ENCODE measurements at regions not wholly inside any gene's neighbourhood (a gene's known extent, or its start where the extent isn't known, plus 50 kb on each side); places are given as distances from the start of the nearest gene placed in this dataset.

- H3K27me3 Mint-ChIP-seq: peaks cover 30% of the 10 kb centered on the region
- ATAC-seq: no peak
- no peak for DNase-seq
- H3K9me3 Mint-ChIP-seq (ENCODE audit: low read depth): no peaks in the 10 kb centered on the region
- H3K27ac Mint-ChIP-seq: no peak overlapping the region
- no peak overlapping the region for H3K4me3 Mint-ChIP-seq
- no peaks in the 10 kb centered on the region for H3K4me1 Mint-ChIP-seq
- CTCF ChIA-PET: no interaction called here
- no peaks in the 10 kb centered on the region for H3K36me3 Mint-ChIP-seq
Measured at GRCh38 chr12:88993651-88994050, 358.6 kb downstream of the DUSP6 start.

- H3K9me3 Mint-ChIP-seq (ENCODE audit: low read depth): no peaks in the 10 kb centered on the region
- CTCF ChIA-PET: no interaction called here
- no peak overlapping the region for H3K27ac Mint-ChIP-seq
- no peak for DNase-seq
- peaks cover 36% of the 10 kb centered on the region for H3K27me3 Mint-ChIP-seq
- H3K36me3 Mint-ChIP-seq: no peaks in the 10 kb centered on the region
- no peaks in the 10 kb centered on the region for H3K4me1 Mint-ChIP-seq
- ATAC-seq: no peak
- no peak overlapping the region for H3K4me3 Mint-ChIP-seq
Measured at GRCh38 chr12:88986056-88986455, 366.2 kb downstream of the DUSP6 start.

- no peaks in the 10 kb centered on the region for H3K36me3 Mint-ChIP-seq
- DNase-seq (no peak), ATAC-seq (no peak)
- H3K4me3 Mint-ChIP-seq: no peak overlapping the region
- H3K27me3 Mint-ChIP-seq: peaks cover 32% of the 10 kb centered on the region
- no peaks in the 10 kb centered on the region for H3K9me3 Mint-ChIP-seq (ENCODE audit: low read depth)
- CTCF ChIA-PET: no interaction called here
- no peaks in the 10 kb centered on the region for H3K4me1 Mint-ChIP-seq
- no peak overlapping the region for H3K27ac Mint-ChIP-seq
Measured at GRCh38 chr12:88985631-88986030, 366.7 kb downstream of the DUSP6 start.

GRCh38 chr12:88985011-88985410, 367.3 kb downstream of the DUSP6 start:
- Mint-ChIP-seq H3K27me3 (peaks cover 36% of the 10 kb centered on the region), H3K9me3 (ENCODE audit: low read depth) (no peaks in the 10 kb centered on the region), H3K27ac (no peak overlapping the region), H3K4me1 (no peaks in the 10 kb centered on the region), H3K4me3 (no peak overlapping the region), H3K36me3 (no peaks in the 10 kb centered on the region)
- no peak for ATAC-seq
- CTCF ChIA-PET: no interaction called here
- DNase-seq: no peak

DNA sequence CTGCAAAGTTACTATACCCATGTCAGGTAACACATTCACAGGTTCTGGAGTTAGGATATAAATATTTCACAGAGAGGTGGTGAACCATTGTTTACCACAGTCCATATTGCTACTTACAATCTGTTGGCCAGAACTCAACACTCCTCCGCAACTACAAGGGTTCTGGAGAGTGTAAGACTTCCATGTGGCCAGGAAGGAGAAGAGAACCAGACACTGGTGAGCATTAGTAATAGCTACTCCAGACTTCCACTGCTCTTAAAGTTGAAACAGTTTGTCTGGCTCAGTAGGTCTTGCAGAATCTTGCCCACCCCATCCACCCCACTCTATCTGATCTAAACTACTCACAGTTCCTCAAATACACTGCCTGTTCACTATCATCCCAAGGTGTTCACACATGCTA, 369.6 kb downstream of the DUSP6 start:
- no peak overlapping the region for H3K4me3 Mint-ChIP-seq
- H3K27ac Mint-ChIP-seq: no peak overlapping the region
- ATAC-seq: no peak
- CTCF ChIA-PET: no interaction called here
- no peaks in the 10 kb centered on the region for H3K4me1 Mint-ChIP-seq
- H3K36me3 Mint-ChIP-seq: no peaks in the 10 kb centered on the region
- no peak for DNase-seq
- H3K9me3 Mint-ChIP-seq (ENCODE audit: low read depth): no peaks in the 10 kb centered on the region
- peaks cover 33% of the 10 kb centered on the region for H3K27me3 Mint-ChIP-seq

DNA sequence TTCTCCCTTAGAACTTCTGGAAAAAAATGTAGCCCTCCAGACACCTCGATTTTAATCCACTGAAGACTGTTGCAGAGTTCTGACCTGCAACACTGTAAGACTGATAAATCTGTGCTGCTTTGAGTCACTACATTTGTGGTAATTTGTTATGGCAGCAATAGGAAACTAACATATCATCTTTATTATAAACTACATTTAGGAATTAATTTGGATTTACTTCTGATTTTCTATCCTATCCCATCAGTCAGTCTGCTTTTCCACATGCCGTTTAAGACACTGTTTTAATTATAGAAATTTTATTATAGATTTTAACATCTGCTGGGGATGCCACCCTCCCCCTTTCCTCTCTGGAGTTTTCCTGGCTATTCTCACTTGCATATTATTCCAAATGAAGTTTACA, 375.2 kb downstream of the DUSP6 start:
- CTCF ChIA-PET: no interaction called here
- no peak overlapping the region for H3K4me3 Mint-ChIP-seq
- H3K27ac Mint-ChIP-seq: no peak overlapping the region
- no peaks in the 10 kb centered on the region for H3K36me3 Mint-ChIP-seq
- peaks cover 17% of the 10 kb centered on the region for H3K27me3 Mint-ChIP-seq
- no peaks in the 10 kb centered on the region for H3K4me1 Mint-ChIP-seq
- no peaks in the 10 kb centered on the region for H3K9me3 Mint-ChIP-seq (ENCODE audit: low read depth)
- DNase-seq (no peak), ATAC-seq (no peak)

GRCh38 chr12:88973998-88974397, 378.3 kb downstream of the DUSP6 start:
- DNase-seq (no peak), ATAC-seq (no peak)
- Mint-ChIP-seq H3K27ac (no peak overlapping the region), H3K4me1 (no peaks in the 10 kb centered on the region), H3K36me3 (no peaks in the 10 kb centered on the region), H3K4me3 (no peak overlapping the region), H3K9me3 (ENCODE audit: low read depth) (no peaks in the 10 kb centered on the region), H3K27me3 (peaks cover 13% of the 10 kb centered on the region)
- CTCF ChIA-PET: no interaction called here

GRCh38 chr12:88970740-88971139, 381.6 kb downstream of the DUSP6 start:
- ATAC-seq (no peak), DNase-seq (no peak)
- Mint-ChIP-seq H3K27me3 (peaks cover 22% of the 10 kb centered on the region), H3K4me3 (no peak overlapping the region), H3K4me1 (no peaks in the 10 kb centered on the region), H3K36me3 (no peaks in the 10 kb centered on the region), H3K9me3 (ENCODE audit: low read depth) (no peaks in the 10 kb centered on the region), H3K27ac (no peak overlapping the region)
- CTCF ChIA-PET: no interaction called here

DNA sequence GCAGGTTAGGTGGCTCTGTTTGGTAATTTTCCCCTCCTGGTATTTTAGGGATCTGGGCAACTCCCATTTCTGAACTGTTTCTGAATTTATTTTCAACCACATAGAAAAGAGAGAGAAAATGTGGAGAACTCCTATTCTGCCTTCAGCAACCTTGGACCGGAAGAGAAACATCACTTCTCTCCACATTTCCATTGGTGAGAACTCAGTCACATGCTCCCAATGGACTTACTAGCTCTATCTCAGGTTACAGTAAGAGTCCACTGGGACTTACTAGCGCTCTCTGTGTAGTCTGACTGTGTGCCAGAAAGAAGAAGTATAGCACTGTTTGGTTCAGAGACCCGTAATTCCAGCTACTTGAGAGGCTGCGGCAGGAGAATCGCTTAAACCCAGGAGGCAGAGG, 383.2 kb downstream of the DUSP6 start:
- no peak overlapping the region for H3K27ac Mint-ChIP-seq
- ATAC-seq (no peak), DNase-seq (no peak)
- CTCF ChIA-PET: interaction anchor here (0.9 kb wide), 1 partner anchor 21 kb away, joined by 3 read pairs; no protein-coding TSS in a partner anchor
- H3K4me1 Mint-ChIP-seq: no peaks in the 10 kb centered on the region
- no peak overlapping the region for H3K4me3 Mint-ChIP-seq
- no peaks in the 10 kb centered on the region for H3K9me3 Mint-ChIP-seq (ENCODE audit: low read depth)
- peaks cover 31% of the 10 kb centered on the region for H3K27me3 Mint-ChIP-seq
- H3K36me3 Mint-ChIP-seq: no peaks in the 10 kb centered on the region

- Mint-ChIP-seq H3K27me3 (peaks cover 14% of the 10 kb centered on the region), H3K36me3 (no peaks in the 10 kb centered on the region), H3K4me1 (no peaks in the 10 kb centered on the region), H3K9me3 (ENCODE audit: low read depth) (no peaks in the 10 kb centered on the region), H3K27ac (no peak overlapping the region), H3K4me3 (no peak overlapping the region)
- ATAC-seq: no peak
- no peak for DNase-seq
- CTCF ChIA-PET: no interaction called here
Measured at GRCh38 chr12:88960213-88960878, 380.1 kb upstream of the KITLG start.

GRCh38 chr12:88958946-88959345, 378.7 kb upstream of the KITLG start:
- Mint-ChIP-seq H3K4me3 (no peak overlapping the region), H3K27ac (no peak overlapping the region), H3K4me1 (no peaks in the 10 kb centered on the region), H3K36me3 (no peaks in the 10 kb centered on the region), H3K9me3 (ENCODE audit: low read depth) (no peaks in the 10 kb centered on the region), H3K27me3 (peaks cover 9% of the 10 kb centered on the region)
- no peak for ATAC-seq
- DNase-seq: no peak
- CTCF ChIA-PET: no interaction called here

DNA sequence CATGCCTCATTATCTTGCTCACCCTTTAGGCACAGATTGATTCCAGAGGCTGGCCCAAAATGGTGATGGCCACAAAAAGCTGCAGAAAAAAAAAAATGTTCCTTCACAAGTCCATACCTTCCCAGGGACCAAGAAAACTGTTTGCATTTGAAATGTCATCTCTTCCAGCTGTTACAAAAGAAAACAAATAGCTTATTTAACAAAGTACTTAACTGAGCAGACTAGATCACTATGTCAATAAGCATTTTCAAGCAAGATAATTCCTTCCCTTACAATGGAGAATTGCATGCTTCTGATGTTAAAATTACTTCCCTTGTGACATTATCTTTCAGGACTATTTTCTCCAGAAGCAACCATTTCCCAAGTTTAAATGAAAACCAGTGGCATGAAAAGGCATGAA, 377.9 kb upstream of the KITLG start:
- no peak overlapping the region for H3K4me3 Mint-ChIP-seq
- H3K9me3 Mint-ChIP-seq (ENCODE audit: low read depth): no peaks in the 10 kb centered on the region
- CTCF ChIA-PET: interaction anchor here (1.0 kb wide), 1 partner anchor 12 kb away, joined by 3 read pairs; no protein-coding TSS in a partner anchor
- DNase-seq (no peak), ATAC-seq (no peak)
- no peak overlapping the region for H3K27ac Mint-ChIP-seq
- no peaks in the 10 kb centered on the region for H3K36me3 Mint-ChIP-seq
- no peaks in the 10 kb centered on the region for H3K4me1 Mint-ChIP-seq
- H3K27me3 Mint-ChIP-seq: peaks cover 6% of the 10 kb centered on the region

- no peaks in the 10 kb centered on the region for H3K9me3 Mint-ChIP-seq (ENCODE audit: low read depth)
- DNase-seq (no peak), ATAC-seq (no peak)
- CTCF ChIA-PET: no interaction called here
- H3K4me1 Mint-ChIP-seq: no peaks in the 10 kb centered on the region
- peaks cover 7% of the 10 kb centered on the region for H3K27me3 Mint-ChIP-seq
- H3K36me3 Mint-ChIP-seq: no peaks in the 10 kb centered on the region
- H3K4me3 Mint-ChIP-seq: no peak overlapping the region
- no peak overlapping the region for H3K27ac Mint-ChIP-seq
Measured at GRCh38 chr12:88957358-88957757, 377.1 kb upstream of the KITLG start.

DNA sequence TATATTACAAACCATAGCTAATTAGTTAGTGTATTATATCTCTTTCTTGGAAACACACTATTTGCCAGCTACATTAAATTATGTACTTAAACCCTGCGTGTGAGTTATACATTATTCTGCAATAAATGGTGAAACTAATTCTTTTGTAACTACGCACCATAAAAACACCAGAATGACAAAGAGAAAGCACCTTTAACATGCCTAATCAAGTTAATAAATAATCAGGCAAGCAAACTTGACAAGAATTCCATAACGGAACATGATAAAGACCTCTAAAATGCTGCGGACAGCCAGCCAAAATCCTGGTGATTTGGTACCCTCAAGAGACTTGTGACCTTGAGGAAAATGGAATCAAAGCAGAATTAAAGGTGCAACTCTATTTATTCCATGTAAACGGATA, 375.3 kb upstream of the KITLG start:
- CTCF ChIA-PET: interaction anchor here (0.8 kb wide), 1 partner anchor 24 kb away, joined by 3 read pairs; no protein-coding TSS in a partner anchor
- no peak overlapping the region for H3K4me3 Mint-ChIP-seq
- H3K27me3 Mint-ChIP-seq: peaks cover 6% of the 10 kb centered on the region
- H3K4me1 Mint-ChIP-seq: no peaks in the 10 kb centered on the region
- no peak overlapping the region for H3K27ac Mint-ChIP-seq
- no peaks in the 10 kb centered on the region for H3K9me3 Mint-ChIP-seq (ENCODE audit: low read depth)
- no peaks in the 10 kb centered on the region for H3K36me3 Mint-ChIP-seq
- ATAC-seq: no peak
- DNase-seq: no peak

All from activated CD8-positive, alpha-beta memory T cell treated with anti-CD3 and anti-CD28 coated beads, Interleukin-2, amount 10 ng/mL, durations not matched to agents 7 days and 5 days (primary cell).